NB4 (cell line): ENCODE measurements at regions not wholly inside any gene's neighbourhood (a gene's known extent, or its start where the extent isn't known, plus 50 kb on each side); places are given as distances from the start of the nearest gene placed in this dataset.
A peak's percentile ranks its signal among the peaks of the same experiment; 100 is the strongest.

ENCODE experiments used
- DNase-seq: peaks from one replicate; pipeline ENCODE4 v3.0.0; 2010; ENCODE audit warnings: low read depth
- H3K4me3 ChIP-seq: one replicate; pipeline ENCODE4 v1.5.1; 2011; ENCODE audit warnings: mild to moderate bottlenecking, low read depth, low read length, moderate library complexity
- MYC ChIP-seq: IDR thresholded peaks from 2 replicates; pipeline ENCODE4 v1.6.1; 2011; ENCODE audit warnings: low read depth, low read length
- POLR2A ChIP-seq: IDR thresholded peaks from 2 replicates; pipeline ENCODE4 v1.6.1; 2011; ENCODE audit warnings: mild to moderate bottlenecking; ENCODE audit not compliant: insufficient read length; ENCODE audit errors: extremely low read depth
- TF ChIP-seq, protein P1 (sequence below): IDR thresholded peaks from 2 replicates; pipeline ENCODE4 v1.6.1; 2011; ENCODE audit warnings: low read depth, low read length
- TF ChIP-seq, protein P2 (sequence below): IDR thresholded peaks from one replicate; pipeline ENCODE4 v1.5.1; 2012; ENCODE audit warnings: low read depth, low read length

- H3K4me3 ChIP-seq: no peak overlapping the region
- TF ChIP-seq MYC (no peak), POLR2A (no peak)
- TF ChIP-seq, protein P1, sequence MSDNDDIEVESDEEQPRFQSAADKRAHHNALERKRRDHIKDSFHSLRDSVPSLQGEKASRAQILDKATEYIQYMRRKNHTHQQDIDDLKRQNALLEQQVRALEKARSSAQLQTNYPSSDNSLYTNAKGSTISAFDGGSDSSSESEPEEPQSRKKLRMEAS: no peak
- TF ChIP-seq, protein P2, sequence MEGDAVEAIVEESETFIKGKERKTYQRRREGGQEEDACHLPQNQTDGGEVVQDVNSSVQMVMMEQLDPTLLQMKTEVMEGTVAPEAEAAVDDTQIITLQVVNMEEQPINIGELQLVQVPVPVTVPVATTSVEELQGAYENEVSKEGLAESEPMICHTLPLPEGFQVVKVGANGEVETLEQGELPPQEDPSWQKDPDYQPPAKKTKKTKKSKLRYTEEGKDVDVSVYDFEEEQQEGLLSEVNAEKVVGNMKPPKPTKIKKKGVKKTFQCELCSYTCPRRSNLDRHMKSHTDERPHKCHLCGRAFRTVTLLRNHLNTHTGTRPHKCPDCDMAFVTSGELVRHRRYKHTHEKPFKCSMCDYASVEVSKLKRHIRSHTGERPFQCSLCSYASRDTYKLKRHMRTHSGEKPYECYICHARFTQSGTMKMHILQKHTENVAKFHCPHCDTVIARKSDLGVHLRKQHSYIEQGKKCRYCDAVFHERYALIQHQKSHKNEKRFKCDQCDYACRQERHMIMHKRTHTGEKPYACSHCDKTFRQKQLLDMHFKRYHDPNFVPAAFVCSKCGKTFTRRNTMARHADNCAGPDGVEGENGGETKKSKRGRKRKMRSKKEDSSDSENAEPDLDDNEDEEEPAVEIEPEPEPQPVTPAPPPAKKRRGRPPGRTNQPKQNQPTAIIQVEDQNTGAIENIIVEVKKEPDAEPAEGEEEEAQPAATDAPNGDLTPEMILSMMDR: no peak
- DNase-seq: peak; percentile 16
Observed at GRCh38 chr20:51095633-51096521, 73.0 kb upstream of the KCNG1 start.

GRCh38 chr20:51094221-51094620 is 71.3 kb upstream of the KCNG1 start:
- DNase-seq: no peak
- no peak overlapping the region for H3K4me3 ChIP-seq
- TF ChIP-seq POLR2A (no peak), MYC (no peak)
- TF ChIP-seq, protein P2: no peak
- TF ChIP-seq, protein P1: no peak

- no peak for TF ChIP-seq MYC
- TF ChIP-seq POLR2A: no peak
- TF ChIP-seq, protein P2: no peak
- TF ChIP-seq, protein P1: no peak
- H3K4me3 ChIP-seq: no peak overlapping the region
- DNase-seq: peak; percentile 14
Observed at GRCh38 chr20:51093240-51093763, 70.4 kb upstream of the KCNG1 start.

GRCh38 chr20:51092338-51092737 is 69.4 kb upstream of the KCNG1 start:
- no peak for DNase-seq
- no peak overlapping the region for H3K4me3 ChIP-seq
- TF ChIP-seq MYC: no peak
- TF ChIP-seq, protein P1: no peak
- TF ChIP-seq POLR2A: no peak
- TF ChIP-seq, protein P2: no peak

- H3K4me3 ChIP-seq: no peak overlapping the region
- no peak for TF ChIP-seq POLR2A
- TF ChIP-seq, protein P1: no peak
- no peak for DNase-seq
Observed at GRCh38 chr20:51091406-51092195, 68.7 kb upstream of the KCNG1 start.

GRCh38 chr20:51089840-51090239 is 66.9 kb upstream of the KCNG1 start:
- no peak for DNase-seq
- TF ChIP-seq, protein P1: no peak
- no peak for TF ChIP-seq MYC
- no peak for TF ChIP-seq POLR2A
- TF ChIP-seq, protein P2: no peak
- H3K4me3 ChIP-seq: no peak overlapping the region
